GM21390 (cell line): ENCODE measurements at regions not wholly inside any gene's neighbourhood (a gene's known extent, or its start where the extent isn't known, plus 50 kb on each side); places are given as distances from the start of the nearest gene placed in this dataset.
"Not testable (repeated sequence)": the region's sequence is repeated elsewhere in the genome, so short reads cannot be mapped to it uniquely, and the experiment has no call there.

Experiments used
- ATAC-seq: cut with Tn5 transposase; IDR thresholded peaks from one replicate; pipeline ENCODE4 v1.9.1; 2021; ENCODE audit not compliant: unreplicated experiment

DNA sequence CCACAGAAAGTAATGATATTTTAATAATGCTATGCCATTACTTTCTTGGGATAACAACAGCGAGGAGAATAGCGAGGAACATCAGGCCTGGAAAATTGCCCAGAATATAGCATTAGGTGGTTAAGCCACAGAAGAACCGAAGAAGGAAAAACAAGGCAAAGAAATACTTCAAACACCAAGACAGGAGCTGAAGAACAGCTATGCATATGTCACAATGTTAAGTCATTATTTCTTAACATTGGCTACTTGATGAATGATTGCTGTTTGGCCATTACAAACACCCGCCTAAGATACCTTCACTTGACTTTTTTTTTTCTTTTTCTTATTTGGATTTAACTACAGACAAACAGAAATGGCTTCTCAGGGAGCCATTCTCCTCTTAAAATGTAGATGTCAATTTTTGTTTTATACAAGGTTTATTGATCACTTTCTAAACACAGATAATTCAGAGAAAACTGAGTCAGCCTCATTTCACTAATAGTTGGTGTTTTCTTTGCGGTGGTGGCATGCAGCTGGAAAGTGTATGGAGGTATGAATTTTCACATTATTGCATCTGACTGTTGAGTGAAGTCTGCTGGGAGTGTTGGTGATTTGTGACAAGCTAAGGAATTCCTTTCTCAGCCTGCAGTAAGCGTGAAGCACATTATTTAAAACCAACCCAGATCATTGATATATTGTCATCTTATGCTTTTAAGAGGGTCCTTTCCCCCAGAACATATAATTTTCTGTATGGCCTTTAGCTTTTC, 705.7 kb upstream of the NR2F2 start:
- no peak for ATAC-seq

DNA sequence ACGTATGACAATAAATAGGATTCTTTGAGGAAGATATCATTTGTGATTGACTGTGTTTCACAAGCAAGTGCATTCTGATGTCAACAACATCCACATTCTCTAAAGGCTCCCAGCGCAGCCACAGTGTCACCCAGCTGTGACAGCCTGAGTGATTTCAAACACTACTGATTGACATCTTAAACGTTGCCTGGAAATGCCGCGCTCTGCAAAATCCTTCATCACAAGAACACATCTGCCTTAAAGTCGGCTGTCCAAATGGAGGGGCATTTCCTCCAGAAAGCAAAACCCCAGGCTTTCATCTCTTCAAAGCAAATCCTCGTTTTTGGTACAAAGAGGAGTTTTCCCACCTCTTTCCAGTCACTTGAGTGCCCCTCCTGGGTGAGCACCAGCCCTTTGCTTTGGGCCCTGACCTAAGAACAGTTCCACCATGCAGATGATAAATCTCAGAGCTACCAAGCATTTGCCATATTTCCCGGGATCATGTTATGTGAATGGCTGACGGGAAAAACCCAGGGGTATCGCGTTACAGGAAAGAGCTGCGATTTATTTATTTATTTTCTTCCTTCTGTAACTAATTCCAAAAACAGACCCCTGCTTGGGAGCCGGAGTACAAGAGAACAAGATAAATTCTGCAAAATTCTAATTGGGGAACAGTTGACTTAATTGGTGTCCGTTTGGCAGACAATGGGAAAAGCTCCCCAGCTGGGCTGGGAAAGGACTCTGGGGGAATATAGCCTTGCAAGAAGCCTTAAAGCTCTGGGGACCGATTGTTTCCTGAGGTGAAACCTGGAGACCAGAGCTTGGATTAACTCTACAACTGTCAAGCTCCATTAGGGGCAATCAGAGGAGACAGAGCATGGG, 703.8 kb upstream of the NR2F2 start:
- no peak for ATAC-seq

DNA sequence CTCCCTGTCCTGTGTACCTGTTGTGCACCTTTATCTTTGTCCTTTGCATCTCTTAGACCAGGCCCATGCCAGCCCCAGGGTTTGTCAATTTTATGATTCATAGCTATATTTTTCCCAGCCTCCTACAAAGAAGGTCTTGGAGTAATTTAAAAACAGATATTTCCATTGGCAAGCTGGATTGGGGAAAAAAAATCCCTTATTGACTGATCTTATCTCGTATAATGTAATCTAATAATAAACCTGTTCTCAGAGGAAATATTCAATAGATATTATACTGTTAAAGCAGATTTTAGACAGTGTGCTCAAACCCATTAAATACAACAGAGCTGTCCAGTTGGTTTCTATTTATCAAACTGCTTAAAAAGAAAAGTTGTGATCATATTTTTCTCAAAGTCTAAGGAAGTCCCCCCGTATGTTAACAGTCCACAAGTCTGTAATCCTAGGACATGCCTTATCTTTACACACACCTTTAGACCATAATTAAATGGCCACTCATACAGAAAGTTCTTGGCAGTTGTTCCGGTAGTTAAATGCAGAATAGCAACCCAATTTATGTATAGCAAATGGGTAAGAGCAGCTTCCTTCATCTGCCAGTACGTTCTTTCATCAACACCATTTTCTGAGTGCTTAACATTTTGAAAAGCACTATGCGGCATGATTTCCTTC, 700.9 kb upstream of the NR2F2 start:
- no peak for ATAC-seq

DNA sequence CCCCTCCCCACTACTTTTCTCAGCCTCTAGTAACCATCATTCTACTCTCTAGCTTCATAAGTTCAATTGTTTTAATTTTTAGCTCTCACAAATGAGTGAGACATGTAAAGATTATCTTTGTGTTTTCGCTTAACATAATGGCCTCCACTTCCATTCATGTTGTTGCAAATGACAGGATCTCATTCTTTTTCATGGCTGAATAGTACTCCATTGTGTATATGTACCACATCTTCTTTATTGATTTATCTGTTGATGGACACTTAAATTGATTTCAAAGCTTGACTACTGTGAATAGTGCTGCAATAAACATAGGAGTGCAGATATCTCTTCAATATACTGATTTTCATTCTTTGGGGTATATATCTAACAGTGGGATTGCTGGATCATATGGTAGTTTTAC, 699.8 kb upstream of the NR2F2 start:
- ATAC-seq = no peak

DNA sequence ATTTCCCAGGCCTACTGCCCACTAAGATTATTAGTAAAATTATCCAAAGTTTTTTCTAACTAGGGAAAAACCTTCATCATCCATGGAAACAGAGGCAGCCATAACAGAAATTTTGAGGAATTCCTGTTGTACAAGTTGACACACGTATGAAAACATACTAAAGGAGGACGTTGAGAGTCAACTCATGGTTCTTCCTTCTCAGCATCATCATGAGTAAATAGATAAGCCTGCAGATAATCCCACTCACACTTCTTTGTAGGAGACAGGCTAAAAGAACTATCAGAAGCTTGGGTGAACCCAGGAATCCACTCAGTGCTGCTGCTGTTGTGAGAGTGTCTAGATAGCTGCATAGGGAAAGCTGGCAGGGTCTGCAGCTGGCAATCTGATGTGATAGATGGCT, 694.8 kb upstream of the NR2F2 start:
- ATAC-seq = no peak

DNA sequence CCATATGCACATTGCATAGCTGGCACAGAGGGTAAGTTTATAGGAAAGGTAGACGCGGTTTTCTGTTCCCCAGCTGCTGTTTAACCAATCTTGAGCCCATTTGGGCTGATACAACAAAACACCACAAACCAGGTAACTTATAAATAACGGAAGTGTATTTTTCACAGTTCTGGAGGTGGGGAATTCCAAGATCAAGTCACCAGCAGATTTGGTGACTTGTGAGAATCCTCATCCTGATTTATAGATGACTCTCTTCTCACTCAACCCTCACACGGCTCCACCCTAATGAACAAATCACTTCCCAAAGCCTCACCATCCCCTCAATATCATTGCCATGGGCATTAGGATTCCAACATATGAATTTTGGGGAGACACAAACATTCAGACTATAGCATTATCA, 694.4 kb upstream of the NR2F2 start:
- ATAC-seq = no peak

DNA sequence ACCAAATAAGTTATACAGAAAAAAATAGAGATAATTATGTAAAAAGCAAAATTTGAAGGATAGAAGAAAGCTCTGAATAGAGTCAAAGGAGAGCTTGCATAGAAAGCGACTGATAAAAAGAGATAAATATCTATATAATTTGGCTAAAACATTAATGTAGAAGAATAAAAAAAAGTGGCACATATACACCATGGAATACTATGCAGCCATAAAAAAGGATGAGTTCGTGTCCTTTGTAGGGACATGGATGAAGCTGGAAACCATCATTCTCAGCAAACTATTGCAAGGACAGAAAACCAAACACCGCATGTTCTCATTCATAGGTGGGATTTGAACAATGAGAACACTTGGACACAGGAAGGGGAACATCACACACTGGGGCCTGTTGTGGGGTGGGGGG, 693.3 kb upstream of the NR2F2 start:
- ATAC-seq = not testable (repeated sequence)

DNA sequence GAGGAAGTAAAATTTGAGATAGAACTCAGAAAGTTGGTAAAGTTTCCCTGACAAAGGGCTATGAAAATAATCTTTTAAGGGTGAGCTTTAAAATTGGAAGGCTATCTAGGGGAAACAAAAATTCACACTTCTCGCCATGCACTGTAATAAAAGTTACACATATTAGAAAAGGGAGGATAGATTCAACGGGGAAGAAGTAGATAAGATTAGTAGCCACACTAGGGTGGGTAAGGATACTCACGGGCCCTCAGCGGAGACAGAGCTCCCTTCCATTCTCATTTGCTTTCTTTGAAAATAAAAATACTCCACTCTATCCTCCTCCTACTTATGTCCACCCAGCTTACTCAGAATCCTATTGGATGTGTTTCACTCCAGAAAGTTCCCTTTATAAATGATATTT, 691.3 kb upstream of the NR2F2 start:
- ATAC-seq = no peak

DNA sequence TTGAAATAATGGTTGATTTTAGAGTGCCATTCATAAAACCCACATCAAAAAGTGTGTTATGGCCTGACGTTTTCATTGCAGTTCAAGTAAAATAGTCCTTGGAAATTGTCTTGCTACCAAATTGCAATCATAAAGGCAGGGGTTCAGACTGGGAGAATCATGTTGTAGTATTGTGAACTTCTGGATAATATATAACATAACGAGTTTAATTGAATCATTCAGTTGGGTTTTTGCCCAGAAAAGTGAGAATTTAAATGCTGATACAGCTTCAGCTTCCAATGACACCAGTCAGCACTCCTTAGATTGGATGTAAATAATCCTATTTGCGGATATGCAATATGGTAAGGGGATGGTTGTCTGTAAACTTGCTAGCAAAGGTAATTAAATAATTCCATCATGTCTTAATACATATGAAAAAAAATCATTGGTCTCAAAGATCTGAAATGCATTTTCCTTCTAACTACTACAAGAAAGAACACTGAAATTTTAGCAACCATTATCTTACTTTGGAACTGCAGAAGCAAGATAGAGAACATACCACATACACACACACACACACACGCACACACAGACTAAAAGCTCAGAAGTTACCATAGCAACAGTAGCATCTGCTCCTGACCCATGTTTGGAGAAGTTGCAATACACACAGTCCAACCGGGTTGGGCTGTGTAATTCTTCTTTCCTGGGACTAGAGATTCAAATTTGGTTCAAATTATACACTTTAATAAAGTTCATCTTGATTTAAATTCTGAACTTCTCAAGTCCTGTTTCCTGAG, 686.2 kb upstream of the NR2F2 start:
- ATAC-seq = no peak

DNA sequence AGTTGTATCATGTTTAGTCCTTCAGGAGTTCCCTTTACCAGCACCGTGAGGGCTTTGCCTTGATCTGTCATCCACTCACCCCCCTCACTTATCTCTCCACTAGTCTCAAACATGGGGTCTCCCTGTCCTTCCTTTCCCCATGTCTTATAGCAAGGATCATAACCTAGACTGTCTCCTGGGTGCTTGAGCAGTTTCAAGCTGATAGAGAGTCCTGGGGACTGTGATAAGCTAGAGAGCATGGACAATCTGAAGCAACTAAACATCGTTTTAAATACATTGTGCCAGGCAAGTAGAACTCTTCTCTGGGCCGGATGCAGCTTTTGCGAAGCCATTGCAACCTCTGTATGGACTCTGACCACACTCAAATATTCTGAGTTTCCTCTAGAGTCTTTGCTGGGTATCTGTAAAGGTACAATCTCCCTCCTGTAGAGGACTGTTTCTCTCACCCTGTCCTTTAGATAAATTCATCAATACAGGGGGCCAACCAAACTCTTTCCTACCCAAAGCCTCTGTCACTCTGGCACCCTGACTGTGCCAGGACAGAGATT, 684.6 kb upstream of the NR2F2 start:
- no peak for ATAC-seq

DNA sequence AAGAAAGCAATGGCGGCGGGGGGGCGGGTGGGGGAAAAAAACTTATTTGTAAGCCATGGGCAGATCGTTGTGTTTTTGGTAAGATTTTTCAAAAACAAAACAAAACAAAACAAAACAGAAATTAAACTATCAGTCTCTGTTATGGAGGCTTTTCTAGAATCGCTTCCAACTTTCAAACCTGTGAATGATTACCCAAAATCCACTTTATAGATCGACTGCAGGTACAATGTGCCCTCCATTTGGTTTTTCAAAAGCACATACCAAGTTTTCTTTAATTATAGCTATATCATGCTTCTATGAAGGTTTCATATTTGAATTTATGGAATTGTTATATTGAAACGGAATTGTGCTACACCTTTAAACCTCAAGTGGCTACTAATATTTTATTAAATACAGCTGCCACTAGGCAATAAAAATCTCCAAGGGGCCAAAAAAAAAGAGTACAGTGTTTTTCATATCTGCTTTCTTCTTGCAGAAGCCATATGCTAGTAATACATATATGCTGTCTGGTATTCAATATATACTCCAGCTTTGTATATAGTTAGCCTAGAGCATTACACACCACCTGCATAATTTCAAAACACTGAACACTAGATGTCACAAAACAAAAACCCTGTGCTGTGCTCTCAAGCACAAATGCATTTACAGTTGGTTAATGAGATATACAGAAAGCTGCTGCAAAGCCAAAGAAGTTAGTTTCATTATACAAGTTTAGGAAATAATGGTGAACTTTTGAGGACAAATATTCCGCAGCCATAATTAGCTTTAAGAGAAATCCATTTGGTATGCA, 683.8 kb upstream of the NR2F2 start:
- no peak for ATAC-seq

DNA sequence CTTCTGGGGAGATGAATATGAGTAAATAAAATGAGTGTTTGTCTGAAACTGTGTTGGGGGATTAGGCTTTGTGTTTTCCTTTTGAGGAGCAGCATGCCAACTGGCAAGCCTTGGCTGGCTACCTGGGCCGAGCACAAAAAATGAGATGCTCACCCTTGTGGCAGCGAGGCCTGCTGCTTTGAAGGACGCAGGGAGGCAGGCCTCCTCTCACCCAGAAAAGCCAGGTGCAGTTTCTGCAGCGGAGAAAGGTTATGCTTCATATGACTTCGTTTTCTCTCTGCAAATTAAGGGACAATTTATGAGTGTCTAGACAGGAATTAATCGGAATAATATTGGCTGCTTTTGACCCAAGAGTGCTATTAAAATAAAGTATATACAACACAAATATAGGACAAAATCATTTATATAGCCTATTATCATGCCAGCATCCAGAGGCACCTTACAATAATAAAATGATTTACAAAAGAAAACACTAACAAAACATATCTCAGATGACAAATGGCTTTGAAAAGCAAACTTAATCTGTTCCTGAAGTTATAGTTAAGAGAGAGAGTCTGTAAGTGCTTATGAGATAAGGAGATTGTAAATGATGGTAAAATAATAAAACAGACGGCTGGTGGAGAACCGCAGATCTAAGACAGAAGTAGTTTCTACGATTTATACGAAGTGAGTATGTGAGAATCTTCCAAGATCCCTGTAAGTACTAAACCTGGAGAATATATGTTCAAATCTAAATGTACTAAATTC, 682.8 kb upstream of the NR2F2 start:
- no peak for ATAC-seq

DNA sequence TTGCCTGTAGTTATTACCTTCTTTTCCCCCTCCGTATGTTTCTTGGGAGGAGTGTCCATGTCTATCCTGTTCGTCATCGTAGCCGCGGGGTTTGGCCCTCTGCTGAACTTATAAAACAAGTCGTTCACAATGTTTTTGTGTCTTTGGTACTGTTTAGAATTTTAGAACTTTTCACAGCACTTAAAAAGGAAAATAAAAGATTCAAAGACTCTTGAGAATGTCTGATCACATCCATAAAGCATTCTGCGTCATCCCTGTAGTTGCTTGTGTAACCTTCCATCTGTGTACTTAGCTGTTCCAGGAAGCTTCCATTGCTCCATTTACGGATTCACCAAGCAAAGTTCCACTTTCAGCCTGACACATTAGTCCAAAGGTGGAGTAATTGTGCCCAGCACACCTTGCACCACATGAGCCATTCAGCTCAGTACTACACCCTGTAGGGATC, 677.1 kb upstream of the NR2F2 start:
- no peak for ATAC-seq

DNA sequence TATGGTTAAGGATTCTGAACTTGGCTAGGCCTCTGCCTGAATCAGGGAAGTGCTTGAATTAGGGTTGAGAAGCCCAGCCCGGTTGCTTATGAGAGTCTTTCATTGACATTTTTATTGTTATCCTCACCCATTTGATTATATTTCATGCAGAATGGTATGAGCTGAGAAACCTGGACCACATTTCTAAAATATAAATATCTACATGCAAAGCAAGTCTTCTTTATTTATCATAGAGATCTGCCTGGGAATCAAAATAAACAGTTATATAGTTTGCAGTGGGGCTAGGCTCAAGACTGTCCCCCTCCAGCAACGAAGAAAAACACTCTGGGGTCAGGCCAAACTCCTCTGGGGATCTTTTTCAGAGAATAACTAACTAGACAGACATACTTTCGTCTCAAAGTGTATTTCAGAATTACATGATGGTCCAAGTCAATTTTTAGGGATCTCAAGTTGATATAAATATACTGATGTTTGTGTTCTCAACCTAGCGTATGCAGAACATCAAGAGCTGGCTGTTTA, 675.4 kb upstream of the NR2F2 start:
- no peak for ATAC-seq

DNA sequence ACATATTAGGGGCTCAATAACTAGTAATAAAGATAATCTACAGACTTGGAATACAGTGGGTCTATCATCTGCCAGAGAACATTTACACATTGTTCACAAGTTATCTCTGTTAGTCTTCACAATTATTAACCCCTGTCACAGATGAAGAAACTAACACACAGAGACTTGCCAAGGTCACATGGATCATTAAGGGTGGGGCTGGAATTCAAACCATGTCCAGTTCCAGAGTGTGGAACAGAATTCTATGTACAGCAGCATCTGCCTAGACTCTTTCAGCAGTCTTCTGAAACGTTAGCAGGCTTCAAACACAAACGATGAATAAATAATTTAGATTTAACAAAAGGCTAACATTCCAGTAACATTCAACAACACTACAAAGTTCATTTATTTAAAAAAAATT, 673.9 kb upstream of the NR2F2 start:
- ATAC-seq = no peak

DNA sequence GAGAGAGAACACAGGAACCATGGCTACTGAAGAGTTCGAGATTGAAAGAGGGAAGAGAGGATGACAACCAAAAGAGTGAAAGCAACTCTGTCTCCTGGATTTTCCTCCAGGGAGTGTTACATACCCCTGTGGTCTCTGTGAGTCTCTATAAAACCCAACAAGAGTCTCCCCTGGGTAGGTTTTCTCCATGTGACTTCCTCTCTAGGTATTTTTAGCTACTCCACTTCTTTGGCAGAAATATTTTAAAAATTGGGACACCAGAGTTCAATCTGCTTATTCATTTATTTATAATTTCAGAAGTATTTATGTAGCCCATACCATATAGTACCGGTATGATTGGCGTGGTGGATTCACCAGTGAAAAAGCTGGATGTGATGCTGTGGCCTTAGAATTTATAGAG, 671.7 kb upstream of the NR2F2 start:
- ATAC-seq = no peak

DNA sequence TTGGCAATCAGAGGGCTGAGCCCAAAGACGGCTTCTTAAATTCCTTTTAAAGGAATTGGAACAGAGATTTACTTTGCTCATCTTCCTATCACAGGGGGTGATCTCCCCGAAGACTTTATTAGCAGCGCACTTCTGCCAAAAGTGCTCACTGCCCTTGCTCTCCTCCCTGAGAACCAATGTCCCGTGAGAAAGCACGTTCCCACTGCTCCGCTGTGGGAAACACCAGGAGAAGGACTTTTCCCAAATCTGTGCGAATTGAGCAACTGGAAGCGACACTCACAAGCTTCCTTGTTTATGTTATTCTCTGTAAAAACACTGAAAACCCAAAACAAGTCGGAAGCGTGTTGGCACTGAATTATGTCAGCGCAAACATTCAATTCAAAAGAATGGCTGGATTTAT, 670.8 kb upstream of the NR2F2 start:
- no peak for ATAC-seq

DNA sequence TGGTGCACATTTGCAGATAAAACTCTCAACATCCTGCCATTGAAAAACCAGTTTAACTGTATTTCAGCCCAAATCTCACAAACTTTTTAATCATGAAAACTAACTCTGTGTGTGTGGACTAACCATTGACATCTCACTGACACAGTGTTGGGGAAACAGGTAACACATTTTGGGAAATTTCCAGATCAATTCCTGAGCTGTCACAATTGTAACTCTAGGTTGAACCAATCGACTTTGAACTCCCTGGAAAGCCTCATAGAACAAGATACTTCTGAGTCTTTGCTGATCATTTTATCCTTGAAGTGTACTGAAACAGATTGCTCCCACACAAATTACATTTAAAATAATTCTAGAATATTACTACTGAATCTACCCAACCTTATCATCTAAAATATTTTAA, 667.9 kb upstream of the NR2F2 start:
- no peak for ATAC-seq
